B cell (primary cell): ENCODE measurements at regions not wholly inside any gene's neighbourhood (a gene's known extent, or its start where the extent isn't known, plus 50 kb on each side); places are given as distances from the start of the nearest gene placed in this dataset.

Experiments
- EZH2 ChIP-seq: IDR thresholded peaks from 2 replicates; pipeline ENCODE4 v1.6.1; 2012; ENCODE audit warnings: borderline replicate concordance, low read depth, mild to moderate bottlenecking, moderate library complexity, low read length; ENCODE audit not compliant: insufficient read depth, poor library complexity, severe bottlenecking
- TF ChIP-seq, protein P1 (sequence below): fragments of 200-600 bp; IDR thresholded peaks from one replicate; pipeline ENCODE4 v1.8.0; 2022; ENCODE audit warnings: antibody characterized with exemption, mild to moderate bottlenecking

GRCh38 chr6:87763901-87764300 is 61.9 kb upstream of the AKIRIN2 start:
- no peak for TF ChIP-seq EZH2
- TF ChIP-seq, protein P1, sequence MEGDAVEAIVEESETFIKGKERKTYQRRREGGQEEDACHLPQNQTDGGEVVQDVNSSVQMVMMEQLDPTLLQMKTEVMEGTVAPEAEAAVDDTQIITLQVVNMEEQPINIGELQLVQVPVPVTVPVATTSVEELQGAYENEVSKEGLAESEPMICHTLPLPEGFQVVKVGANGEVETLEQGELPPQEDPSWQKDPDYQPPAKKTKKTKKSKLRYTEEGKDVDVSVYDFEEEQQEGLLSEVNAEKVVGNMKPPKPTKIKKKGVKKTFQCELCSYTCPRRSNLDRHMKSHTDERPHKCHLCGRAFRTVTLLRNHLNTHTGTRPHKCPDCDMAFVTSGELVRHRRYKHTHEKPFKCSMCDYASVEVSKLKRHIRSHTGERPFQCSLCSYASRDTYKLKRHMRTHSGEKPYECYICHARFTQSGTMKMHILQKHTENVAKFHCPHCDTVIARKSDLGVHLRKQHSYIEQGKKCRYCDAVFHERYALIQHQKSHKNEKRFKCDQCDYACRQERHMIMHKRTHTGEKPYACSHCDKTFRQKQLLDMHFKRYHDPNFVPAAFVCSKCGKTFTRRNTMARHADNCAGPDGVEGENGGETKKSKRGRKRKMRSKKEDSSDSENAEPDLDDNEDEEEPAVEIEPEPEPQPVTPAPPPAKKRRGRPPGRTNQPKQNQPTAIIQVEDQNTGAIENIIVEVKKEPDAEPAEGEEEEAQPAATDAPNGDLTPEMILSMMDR: no peak
